T1000 (cell line): ENCODE measurements at regions not wholly inside any gene's neighbourhood (a gene's known extent, or its start where the extent isn't known, plus 50 kb on each side); places are given as distances from the start of the nearest gene placed in this dataset.
"Not testable (repeated sequence)": the region's sequence is repeated elsewhere in the genome, so short reads cannot be mapped to it uniquely, and the experiment has no call there.

Source experiments
- DNase-seq: peaks from one replicate; lab custom pipeline; 2025; ENCODE audit warnings: mixed read lengths; lab: John Stamatoyannopoulos, UW

DNA sequence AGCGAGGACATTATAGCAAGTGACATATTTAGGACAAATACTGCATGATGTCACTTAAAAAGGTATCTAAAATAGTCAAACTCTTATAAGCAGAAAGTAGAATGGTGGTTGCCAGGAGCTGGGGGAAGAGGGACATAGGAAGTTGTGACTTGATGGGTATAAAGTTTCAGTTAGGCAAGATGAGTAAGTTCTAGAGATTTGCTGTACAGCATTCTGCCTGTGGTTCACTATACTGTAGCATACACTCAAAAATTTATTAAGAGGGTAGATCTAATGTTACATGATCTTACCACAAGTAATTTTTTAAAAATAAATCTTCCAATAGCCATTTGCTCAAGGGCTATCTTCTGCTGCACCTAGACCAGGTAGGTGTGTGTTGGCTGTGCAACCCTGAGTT, 78.1 kb upstream of the NPAS2 start:
- DNase-seq, result no peak

DNA sequence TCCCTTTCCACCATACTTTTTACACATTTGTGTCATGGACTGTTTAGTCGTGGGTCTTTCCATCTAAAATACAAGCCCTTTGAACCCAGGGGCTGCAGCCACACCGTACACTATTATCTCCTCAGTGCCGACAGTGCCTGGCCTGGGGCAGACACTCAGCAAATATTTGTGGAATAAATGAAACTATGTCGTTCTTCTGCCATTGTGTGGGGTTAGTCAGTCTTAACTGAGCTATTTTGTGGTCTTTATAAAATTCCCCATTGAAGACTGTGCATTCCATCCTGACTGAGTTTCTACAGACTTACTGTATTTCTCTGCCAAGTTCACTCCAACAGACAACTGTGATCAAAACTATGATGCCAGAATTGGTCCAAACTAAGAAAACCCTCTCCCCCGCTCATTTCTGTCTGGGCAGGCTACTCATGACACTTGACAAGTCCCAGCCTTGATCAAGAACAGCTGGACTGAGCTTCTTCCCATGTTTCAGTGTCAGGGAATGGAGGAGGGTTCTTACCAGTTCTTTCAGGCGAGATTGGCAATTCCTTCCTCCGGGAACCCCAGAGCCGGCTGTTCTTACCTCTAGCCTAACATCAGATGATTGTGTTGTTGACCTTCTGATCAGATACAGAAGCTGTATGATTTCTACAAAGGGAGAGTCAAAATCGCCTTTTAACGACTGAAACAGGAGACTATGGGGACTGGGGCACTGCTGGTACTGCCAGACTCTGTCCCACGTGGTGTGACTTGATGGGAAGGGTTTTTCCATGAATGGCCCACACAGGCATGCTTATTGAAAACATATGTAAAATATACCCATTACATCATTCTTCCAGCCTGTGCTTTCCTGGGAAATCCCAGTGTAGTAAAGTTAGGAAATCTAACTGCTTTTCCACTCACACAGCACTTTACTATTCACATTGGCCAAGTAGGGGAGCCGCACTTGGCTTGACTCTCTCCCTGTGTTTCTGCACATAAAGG, 77.4 kb upstream of the NPAS2 start:
- peak; percentile 58 for DNase-seq

DNA sequence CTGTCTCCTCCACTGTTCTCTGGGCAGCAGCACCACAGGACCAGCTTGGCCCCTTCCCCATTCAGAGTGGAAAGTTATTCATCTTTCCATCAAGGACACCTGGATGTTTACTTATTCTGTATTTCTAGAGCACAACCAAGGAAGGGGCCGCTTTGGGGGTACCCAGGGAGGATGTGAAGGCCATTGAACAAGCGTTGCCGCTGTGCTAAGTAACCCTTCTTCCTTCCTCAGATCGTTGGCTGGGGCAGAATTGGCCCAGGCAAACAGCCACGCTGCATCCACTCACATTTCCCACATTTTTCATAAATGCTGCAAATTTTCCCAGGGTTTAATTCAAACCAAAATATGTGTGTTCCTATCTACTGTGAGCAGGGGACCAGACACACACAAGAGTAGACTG, 76.2 kb upstream of the NPAS2 start:
- no peak for DNase-seq

DNA sequence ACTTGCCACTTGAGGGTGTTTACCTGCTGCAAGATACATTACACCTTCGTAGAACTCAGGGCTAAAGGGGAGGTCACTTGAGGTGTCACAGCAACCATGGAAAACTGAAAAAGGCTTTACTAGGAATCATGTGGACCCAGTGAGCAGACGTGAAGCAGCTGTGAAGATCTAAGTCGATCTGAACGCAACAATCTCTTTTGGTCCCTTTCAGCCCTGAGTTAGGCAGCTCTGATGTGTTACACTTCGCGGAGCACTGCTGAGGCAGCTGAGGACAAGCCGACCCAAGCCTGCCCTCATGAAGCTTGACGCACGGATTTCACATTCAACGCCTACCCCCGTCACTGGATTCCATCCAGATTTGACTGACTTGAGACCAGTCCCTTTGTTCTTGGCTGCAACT, 75.8 kb upstream of the NPAS2 start:
- no peak for DNase-seq

DNA sequence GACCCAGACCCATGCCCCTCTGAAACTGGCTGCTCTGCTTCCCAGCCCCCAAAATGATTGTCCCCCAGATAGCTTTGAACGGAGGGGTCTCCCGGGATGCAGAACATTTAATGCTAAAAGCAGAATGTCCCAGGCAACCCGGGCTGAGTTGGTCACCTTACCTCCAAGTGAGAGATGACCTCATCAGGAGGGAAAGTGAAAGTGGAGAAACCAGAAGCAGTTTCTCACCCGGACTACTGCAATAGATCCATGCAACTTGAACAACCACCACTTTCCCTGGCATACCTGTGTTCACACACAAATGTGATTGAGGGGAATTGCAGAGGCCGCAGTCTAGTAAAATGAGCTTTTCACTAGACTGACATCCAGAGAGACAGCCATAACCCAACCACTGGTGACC, 75.3 kb upstream of the NPAS2 start:
- DNase-seq, result no peak

DNA sequence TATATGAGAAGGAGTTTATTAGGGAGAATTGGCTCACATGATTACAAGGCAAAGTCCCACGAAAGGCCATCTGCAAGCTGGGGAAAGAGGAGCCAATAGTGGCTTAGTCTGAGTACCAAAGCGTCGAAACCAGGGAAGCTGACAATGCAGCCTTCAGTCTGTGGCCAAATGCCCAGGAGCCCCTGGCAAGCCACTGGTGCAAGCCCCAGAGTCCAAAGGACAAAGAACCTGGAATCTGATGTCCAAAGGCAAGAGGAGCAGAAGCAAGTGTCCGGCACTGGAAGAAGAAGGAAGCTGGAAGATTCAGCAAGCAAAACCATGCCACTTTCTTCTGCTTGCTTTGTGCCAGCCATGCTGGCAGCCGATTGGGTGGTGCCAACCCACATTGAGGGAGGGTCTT, 74.3 kb upstream of the NPAS2 start:
- DNase-seq, result no peak

DNA sequence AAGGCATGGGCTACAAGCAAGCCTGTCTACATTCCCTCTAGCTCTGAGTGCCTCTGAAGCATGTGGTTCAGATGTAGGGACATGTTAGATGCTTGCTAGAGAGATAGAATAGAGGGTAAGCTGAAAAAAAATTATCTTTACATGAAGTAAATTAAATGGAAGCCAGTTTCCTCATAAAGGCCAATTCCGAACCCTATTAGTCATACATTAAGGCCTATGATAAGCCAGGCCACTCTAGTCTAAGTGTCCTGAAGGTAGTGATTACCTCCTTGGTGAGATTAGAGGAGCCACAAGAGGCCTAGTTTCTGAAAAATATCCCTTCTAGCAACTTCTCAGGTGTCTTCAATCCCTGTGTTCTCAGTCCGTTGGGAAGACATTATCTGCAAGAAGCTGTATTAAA, 72.4 kb upstream of the NPAS2 start:
- no peak for DNase-seq

DNA sequence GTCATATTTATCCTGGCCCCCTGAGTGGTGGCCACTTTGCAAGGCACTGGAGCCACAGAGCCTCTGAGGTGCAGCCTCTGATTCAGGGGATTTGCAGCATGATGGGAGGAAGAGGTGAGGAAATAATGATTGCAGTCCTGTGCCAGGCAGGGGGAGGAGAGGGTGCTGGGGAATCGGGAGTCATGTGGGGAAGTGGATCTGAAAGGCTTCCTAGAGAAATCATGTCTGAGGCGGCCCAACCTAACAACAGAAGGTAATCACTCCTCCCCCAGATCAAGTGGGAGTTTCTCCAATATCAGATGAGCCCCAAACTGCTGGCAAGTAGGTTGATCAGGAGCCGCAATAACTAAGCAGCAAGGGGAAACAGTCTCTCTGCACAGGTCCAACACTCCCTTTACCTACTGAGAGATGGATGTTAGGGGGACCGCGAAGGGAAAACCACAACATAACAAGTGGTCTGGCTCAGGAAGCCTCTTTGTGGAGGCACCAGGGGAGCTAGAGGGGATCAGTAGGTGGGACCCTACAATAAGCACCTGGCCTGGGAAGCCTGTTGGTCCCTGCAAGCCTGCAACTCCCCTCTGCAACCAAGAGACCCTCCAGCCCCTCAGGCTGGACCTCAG, 71.8 kb upstream of the NPAS2 start:
- no peak for DNase-seq

DNA sequence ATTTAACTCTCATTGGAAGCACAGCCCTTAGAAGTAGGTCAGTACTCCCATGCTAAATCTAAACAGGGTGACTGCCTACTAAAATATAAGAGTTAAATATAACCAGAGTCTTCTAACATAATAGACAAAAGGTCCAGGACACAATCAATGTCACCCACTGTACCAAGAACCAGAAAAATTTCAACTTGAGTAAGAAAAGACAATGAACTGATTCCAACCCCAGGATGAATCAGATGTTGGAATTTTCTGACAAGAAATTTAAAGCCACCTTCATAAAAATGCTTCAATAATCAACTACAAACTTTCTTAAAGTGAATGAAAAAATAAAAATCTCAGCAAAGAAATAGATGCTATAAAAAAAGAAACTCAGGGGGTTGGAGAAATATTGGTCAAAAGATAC, 71.3 kb upstream of the NPAS2 start:
- no peak for DNase-seq

DNA sequence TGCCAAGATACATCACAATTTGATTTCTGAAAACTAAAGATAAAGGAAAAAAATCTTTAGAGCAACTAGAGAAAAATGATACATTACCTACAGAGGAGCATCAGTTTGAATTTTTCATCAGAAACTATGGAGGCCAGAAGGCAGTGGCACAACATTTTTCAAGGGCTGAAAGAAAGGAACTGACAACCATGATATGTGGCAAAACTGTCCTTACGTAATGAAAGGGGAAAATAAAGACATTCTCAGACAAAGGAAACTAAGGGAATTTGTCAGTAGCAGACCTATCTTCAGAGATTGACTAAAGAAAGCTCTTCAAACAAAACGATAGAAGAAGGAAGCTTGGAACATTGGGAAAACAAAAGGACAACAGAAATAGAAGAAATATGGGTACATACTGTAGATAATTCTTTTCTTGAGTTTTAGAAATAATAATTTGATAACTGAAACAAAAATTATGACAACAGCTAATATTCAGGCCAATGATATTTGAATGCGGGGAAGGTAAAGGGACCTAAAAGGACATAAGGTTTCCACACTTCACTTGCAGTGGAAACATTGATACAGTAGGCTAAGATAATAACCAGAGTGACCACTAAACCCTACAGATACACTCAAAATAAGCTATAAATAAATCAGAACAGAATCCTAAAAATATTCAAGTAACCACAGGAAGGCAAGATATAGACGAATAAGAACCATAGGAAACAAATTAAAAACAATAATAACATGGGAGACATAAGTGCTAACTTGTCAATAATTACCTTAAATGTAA, 70.0 kb upstream of the NPAS2 start:
- no peak for DNase-seq

DNA sequence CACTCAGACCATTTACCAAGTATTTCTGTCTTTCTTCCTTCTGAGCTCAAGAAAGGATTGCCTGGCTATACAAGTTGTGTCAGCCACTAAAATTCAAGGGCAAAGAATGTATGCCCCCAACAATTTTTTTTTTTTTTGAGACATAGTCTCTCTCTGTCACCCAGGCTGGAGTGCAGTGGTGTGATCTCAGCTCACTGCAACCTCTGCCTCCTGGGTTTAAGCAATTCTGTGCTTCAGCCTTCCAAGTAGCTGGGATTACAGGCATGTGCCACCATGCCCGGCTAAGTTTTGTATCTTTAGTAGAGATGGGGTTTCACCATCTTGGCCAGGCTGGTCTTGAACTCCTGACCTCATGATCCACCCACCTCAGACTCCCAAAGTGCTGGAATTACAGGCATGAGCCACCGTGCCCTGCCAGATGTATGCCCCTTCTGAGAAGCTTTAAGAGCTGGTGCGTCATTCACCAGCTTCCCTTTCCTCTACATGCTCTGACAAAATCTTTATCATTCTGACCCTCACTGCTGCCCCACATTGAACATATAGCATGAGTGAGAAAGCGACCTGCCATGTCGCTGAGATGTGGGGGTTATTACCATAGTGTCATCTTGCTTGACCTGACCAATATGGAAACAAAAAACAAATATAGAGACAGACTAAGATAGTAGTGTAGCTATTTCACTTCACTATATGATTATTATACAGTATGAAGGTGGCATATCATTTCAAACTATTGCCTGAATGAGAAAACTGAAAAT, 67.9 kb upstream of the NPAS2 start:
- DNase-seq, result not testable (repeated sequence)

DNA sequence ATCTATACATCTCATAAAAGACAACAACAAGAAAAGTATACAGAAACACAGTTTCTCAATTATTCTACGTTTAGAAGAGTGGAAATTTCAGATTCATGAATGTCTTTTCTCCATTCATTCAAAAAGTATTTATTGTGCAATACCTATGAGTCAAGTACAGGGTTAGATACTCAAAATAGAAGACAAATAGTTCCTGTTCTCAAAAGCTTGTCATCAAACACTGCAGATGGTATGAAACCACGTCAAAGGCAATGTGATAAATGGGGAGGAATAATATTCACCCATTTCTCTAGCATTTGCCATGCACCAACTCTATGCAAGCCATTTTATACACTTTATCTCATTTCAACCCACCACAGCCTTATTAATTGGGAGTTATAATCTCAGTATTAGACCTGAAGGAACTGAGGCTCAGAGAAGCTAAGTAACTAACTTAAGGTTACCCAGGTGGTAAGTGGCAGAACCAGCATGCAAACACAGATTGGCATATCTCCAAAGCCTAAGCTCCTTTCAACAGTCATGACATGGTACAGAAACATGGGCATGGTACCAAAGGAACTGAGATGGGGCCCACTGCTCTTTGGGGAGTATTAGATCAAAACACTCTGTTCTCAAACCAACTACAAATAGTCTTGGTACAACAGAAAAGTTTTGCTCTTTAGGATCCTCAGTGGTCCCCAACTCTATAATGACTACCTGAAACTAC, 67.2 kb upstream of the NPAS2 start:
- no peak for DNase-seq

DNA sequence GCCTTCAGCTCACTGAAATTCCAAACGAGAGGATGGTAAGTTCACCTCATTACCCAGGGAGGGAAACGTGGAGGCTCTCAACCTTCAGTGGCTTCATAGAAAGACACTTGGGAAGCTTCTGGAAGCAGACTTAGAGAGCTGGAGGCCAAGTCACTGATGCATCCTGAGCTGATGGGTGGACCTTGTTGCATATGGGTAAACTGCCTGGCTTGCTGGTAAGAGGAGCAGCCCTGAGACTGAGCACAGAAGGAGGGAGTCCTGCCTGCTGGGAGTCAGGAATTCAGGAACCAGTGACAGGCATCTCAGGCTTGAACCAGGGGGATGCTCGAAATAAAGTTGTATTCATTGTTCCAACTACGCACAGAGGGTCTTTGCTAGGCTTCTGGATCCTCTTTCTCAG, 66.5 kb upstream of the NPAS2 start:
- no peak for DNase-seq

DNA sequence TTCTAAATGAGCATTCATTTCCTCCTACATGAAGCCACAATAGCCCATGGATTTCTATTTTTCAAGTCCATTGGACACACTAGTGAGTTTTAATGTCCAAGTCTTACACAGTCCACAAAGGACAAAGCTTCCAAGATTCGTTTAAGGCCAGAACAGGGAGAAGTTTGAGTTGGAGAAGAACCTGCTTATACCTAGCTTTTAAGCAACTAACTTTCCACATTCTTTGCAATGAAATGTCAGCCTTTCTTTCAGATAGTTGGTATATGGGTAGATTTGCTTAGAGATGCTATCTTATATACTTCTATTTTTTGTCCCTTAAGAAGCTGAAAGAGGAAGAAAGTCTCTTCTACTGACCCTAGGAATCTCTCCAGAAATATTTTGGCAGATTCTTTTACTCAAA, 66.1 kb upstream of the NPAS2 start:
- DNase-seq, result no peak

DNA sequence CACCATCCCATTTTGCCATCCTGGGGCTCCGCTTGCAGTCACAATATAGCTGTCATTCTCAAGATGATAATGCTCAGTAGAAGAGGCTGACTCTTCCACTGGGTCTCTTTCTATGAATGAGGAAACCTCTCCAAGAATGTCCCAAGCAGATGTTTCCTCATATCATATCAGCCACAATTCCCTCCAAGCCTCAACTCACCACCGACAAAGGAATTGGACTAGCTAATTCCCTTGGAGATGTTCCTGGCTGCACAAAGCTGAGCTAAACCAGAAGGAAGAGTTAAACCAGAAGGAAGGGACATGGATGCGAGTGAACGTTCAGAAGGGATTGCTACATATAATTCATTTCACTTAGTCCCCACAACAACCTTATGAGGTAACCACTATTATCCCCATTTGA, 65.0 kb upstream of the NPAS2 start:
- no peak for DNase-seq

DNA sequence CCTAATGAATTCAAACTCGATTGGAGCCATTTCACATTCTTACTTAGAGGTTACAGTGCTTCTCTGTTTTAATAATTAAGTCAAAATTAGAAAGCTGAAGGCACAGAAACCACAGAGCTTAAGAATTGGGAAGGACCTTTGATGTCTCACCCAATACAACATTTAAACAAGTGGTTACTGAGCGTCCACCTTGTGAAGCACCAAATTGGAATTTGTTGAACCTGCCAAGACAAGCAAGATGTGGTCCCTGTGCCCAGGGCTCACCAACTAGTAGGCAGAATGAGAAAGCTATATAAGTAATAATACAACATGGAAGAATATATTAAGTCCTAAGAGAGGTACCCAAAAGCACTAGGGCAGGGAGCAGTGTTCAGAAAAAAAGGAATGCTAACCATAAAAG, 64.5 kb upstream of the NPAS2 start:
- DNase-seq, result no peak

DNA sequence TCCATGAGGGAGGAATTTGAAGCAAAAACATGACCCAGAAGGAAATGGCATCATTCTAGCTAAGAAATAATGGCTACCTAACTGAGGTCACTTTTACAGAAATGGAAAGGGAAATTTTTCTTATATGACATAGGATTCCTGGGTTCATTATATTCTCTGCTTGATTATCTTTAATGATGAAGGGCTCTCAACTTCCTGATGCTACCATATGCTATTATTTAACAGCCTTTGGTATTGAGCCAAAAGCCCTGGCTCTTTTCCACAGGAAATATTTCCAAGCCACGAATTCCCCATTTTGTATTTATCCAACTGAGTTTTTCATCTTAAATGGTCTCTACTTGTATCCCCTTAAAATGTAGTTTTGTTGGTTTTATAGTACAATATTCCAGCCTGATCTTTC, 63.2 kb upstream of the NPAS2 start:
- no peak for DNase-seq

DNA sequence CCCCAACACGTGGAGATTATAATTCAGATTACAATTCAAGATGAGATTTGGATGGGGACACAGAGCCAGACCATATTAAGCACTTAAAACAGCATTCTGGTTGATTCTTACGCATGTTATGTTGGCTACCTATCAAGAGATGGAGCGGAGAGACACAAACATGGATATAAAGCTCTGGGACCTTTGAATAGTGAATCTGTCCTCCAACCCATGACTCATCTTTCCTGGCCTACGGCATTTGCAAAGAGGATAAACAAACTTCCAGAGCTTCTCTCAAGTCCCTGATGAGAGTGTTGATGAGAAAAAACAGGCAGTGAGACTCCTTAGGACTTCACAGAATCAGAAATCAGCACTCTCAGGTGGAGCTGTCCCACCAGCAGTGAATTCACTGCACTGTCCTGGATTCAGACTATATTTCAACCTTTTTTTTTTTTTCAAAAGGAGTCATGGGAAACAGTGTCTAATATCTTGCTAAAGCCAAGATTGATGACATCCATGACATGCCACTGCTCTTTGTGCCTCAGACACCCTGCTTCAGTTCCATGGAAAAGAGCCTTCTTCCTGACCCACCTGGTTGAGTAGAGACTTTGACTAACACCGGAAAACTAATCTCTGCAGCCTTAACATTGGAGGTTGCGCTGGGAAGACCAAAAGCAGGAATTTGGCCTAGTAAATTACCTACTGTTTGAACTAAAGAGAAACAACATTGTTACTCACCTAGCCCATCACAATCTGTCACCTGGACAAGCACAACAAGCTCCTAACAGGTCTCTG, 62.1 kb upstream of the NPAS2 start:
- peak; percentile 47 for DNase-seq

DNA sequence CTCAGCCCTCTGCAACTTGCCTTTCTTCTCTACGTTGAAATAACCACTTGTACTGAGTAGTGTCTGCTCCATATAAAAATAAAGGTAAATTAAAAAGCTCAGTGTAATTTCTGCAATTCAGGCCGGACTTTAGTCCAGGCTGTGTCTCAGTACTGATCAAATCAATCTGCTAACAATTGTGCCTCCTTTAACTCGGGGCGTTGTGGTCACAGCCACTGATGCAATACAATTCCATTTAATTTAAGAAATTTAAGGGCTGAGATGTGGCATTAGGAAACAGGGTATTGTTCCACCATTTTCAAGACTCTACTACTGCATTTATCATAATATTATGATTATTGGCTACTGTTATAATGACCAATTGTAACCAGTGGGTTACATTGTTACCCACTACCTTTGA, 60.0 kb upstream of the NPAS2 start:
- DNase-seq, result no peak

DNA sequence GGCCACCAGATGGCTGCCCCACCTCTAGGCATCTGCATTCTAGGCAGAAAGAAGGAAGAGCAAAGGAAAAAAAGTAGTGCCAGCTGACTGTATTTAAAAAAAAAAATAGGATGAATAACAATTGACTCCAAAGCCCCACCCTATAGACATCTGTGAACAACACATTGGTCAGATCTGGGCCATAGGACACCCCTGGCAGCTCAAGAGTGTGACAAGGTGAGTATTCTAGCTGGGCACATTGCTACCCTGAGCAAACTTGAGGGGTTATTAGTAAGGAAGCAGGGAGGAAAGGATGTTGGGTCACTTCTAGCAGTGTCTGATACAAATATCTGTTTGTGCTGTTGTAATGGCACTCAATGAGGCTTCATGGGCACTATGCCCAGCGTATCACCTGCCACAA, 58.6 kb upstream of the NPAS2 start:
- DNase-seq, result no peak

DNA sequence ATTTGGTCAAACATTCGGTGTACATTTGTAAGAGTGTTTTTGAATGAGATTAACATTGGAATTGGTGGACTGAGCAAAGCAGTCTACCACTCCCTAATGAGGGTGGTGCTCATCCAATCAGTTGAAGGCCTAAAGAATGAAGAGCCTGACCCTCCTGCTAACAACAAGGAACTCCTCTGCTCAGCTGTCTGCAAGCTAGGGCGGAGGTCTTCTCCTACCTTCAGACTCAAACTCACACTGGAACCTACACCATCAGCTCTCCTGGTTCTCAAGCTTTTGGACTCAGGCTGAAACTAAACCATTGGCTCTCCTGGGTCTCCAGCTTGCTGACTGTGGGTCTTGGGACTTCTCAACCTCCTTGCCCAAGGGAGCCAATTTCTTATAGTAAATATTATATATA, 55.5 kb upstream of the NPAS2 start:
- no peak for DNase-seq
